ENCODE measurements at regions not wholly inside any gene's neighbourhood (a gene's known extent, or its start where the extent isn't known, plus 50 kb on each side); places are given as distances from the start of the nearest gene placed in this dataset.
"Not testable (repeated sequence)": the region's sequence is repeated elsewhere in the genome, so short reads cannot be mapped to it uniquely, and the experiment has no call there.

DNA sequence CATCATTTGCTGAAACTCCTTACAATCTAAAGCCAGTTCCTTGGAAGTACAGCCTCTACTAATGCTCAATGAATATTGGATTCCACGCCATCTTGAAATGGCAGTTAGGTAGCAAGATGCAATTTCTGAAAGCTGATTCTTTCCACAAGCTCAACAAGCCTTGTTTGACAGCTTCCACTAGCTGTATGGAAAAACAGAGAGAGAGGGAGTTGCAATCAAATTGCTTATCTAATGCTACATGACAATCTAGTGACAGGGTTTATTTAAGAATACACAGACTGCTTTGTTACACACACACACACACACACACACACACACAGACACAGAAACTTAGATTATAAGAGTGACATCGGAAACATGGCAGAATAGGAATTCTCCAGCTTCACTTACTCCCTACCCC lies 288.4 kb upstream of the DEPDC1 start:
- DNase-seq: no peak

DNA sequence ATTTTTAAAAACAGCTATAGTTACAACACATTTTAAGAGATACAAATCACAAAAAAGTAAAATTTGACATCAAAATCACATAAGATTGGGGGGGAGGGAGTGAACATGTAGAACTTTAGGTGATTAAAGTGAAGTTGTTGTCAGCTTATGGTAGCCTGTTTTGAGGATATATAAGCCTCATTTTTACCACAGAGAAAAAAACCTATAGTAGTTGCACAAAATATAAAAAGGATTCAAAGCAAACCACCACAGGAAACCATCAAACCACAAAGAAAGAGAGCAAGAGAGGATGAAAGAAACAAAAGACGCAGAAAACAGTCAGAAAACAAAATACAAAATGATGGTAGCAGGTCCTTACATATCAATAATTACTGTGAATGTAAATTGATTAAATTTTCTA lies 291.9 kb upstream of the DEPDC1 start:
- no peak for DNase-seq

DNA sequence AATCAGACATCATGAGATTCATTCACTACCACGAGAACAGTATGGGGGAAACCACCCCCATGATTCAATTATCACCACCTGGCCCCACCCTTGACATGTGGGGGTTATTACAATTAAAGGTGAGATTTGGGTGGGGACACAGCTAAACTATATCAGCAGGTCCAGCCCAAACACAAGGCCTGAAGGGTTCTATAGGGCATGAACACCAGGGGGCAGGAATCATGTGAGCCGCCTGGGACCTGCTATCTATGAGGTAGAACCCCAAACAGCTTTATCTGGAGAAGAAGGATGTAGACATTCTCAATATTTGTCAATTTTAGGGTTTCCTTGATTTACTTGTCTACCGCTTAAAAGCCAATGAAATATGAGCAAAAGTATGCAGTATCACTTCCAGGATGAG lies 294.9 kb upstream of the DEPDC1 start:
- no peak for DNase-seq

DNA sequence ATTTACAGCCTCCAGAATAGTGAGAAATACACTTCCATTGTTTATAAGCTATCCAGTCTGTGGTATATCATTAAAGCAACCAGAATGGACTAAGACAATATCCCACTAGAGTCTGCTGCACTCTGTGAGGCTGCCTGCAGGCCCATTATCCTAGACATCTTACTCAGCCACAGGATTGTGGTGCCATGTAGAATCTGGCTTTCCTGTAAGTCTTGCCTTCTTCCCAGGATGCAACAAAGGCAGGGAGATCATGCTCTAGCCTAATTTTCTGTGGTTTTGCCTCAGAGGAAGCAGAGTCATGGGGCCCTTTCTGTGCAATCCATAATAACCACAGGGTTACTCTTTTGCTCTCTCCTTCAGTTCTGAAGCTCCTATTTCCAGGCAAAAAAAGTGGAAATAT lies 299.1 kb upstream of the DEPDC1 start:
- DNase-seq: no peak

GRCh38 chr1:68796888-68797287 lies 300.0 kb upstream of the DEPDC1 start:
- DNase-seq: no peak

- DNase-seq: no peak
Observed at GRCh38 chr1:68798071-68798470, 301.2 kb upstream of the DEPDC1 start.

DNA sequence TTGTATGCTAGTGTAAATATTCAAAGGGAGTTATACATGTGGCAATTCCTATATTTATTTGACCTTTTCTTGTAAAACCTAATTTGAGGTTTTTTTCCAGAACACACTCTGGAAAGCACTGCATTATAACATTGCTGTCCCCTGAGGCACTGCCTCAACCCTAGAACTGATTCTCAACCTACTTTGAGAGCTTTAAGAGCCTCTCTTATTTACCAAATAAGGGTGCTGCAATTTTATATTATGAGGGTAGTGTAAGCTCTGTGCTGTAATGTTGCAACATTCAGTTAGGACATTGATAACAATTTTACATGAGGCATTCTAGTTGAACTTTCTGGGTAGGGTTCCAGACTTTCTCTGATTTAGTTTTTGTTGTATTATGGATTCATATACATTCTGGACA lies 302.2 kb upstream of the DEPDC1 start:
- no peak for DNase-seq

- DNase-seq: no peak
Observed at GRCh38 chr1:68800182-68800581, 303.3 kb upstream of the DEPDC1 start.

- no peak for DNase-seq
Observed at GRCh38 chr1:68801440-68801839, 304.6 kb upstream of the DEPDC1 start.

- no peak for DNase-seq
Observed at GRCh38 chr1:68805097-68805641, 308.3 kb upstream of the DEPDC1 start.

- no peak for DNase-seq
Observed at GRCh38 chr1:68808351-68808750, 311.5 kb upstream of the DEPDC1 start.

DNA sequence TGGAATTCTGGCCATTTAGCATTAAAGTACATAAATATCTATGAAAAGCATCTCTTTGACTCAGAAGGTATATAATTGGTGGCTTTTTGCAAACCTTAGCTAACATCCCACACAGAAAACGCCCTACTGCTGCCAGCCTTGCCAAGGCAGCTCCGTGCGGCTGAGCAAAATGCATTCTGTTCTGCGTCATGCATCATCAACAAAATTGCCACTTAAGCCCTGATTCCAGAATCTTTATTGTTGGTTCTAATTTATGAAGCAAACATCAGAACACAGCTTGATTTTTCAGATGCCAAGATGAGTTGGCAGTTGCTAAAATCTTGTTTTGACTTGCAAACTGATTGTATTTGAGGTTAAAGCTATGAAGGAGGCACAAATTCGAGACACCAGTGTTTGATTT lies 314.9 kb upstream of the DEPDC1 start:
- no peak for DNase-seq

- DNase-seq: no peak
Observed at GRCh38 chr1:68812333-68812732, 315.5 kb upstream of the DEPDC1 start.

DNA sequence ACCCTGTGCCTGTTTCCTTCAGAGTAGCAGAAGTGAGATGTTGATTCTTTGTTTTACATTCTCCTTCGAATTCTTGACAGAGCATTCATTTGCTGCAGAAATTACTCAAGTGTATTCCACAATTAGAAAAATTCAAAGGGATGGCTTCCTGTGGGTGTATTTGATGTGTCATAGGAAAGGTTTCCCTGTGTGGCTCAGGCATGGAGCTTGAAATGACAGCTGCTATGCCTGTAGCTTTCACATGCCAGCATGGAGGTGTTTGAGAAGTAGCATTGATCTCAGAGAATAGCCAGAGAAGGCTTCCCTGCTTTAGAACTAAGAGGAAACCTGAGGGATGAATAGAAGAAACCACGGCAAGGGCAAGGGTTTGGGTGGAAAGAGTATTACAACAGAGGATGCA lies 317.2 kb upstream of the DEPDC1 start:
- no peak for DNase-seq

- no peak for DNase-seq
Observed at GRCh38 chr1:68815632-68816031, 318.8 kb upstream of the DEPDC1 start.

- not testable (repeated sequence) for DNase-seq
Observed at GRCh38 chr1:68817505-68818210, 320.8 kb upstream of the DEPDC1 start.

GRCh38 chr1:68819190-68819829 lies 322.4 kb upstream of the DEPDC1 start:
- no peak for DNase-seq

- DNase-seq: no peak
Observed at GRCh38 chr1:68820151-68820550, 323.3 kb upstream of the DEPDC1 start.

GRCh38 chr1:68826836-68827235 lies 330.0 kb upstream of the DEPDC1 start:
- no peak for DNase-seq

DNA sequence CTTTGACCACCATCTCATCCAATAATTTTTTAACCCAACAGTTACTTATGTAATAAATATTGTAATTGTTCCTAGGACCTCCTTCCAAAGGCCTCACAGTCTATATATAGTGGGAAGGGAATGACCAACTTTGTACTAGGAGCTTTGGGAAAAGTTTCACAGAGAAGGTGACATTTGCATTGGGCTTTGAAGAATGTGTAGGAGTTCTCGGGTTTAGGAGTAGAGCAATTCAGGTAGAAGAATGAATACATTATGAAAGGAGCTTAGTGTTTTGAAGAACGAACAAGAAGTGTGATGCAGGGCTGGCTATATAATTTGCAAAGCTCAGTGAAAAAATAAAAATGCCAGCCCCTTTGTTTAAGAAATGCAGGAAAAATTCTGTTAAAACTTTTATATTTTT lies 330.4 kb upstream of the DEPDC1 start:
- DNase-seq: no peak

GRCh38 chr1:68828013-68828412 lies 331.1 kb upstream of the DEPDC1 start:
- DNase-seq: no peak

- DNase-seq: no peak
Observed at GRCh38 chr1:68831281-68831680, 334.4 kb upstream of the DEPDC1 start.

GRCh38 chr1:68848017-68848416 lies 351.1 kb upstream of the DEPDC1 start:
- no peak for DNase-seq

DNA sequence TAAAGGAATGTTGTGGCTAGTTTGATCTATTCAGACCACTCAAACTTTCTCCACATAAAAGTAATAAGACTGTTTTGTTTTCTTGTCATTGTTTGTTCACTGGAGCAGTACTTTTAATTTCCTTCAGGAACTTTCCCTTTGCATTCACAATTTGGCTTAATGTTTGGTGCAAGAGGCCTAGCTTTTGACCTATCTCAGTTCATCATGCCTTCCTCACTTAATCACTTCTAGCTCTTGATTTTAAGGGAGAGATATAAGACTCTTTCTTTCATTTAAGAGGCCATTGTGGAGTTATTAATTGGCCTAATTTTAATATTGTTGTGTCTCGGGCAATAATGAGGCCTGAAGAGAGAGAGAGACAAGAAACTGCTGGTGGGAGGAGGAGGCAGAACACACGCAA lies 371.7 kb upstream of the DEPDC1 start:
- DNase-seq: no peak

All from right kidney (tissue), 1 donor.